ENCODE measurements at regions not wholly inside any gene's neighbourhood (a gene's known extent, or its start where the extent isn't known, plus 50 kb on each side); places are given as distances from the start of the nearest gene placed in this dataset.

- Histone ChIP-seq H3K36me3 (no peaks in the 10 kb centered on the region), H3K27me3 (no peaks in the 10 kb centered on the region), H3K9me3 (no peaks in the 10 kb centered on the region), H3K4me1 (no peaks in the 10 kb centered on the region), H3K4me3 (ENCODE audit: low read depth, low read length) (no peak overlapping the region)
- DNase-seq, result no peak
- no peak for TF ChIP-seq CTCF (IDR thresholded peaks at IDR 0.05; ENCODE audit: low read depth, low read length)
Measured at GRCh38 chr4:35521682-35522081, 722.6 kb downstream of the ARAP2 start.

- no peak for TF ChIP-seq CTCF (IDR thresholded peaks at IDR 0.05; ENCODE audit: low read depth, low read length)
- H3K9me3 ChIP-seq, result no peaks in the 10 kb centered on the region
- no peaks in the 10 kb centered on the region for H3K36me3 ChIP-seq
- H3K27me3 ChIP-seq, result no peaks in the 10 kb centered on the region
- no peak overlapping the region for H3K4me3 ChIP-seq (ENCODE audit: low read depth, low read length)
- no peak for DNase-seq
- no peaks in the 10 kb centered on the region for H3K4me1 ChIP-seq
Measured at GRCh38 chr4:35525192-35525978, 718.9 kb downstream of the ARAP2 start.

- no peak for DNase-seq
- Histone ChIP-seq H3K9me3 (no peaks in the 10 kb centered on the region), H3K4me1 (no peaks in the 10 kb centered on the region), H3K27me3 (no peaks in the 10 kb centered on the region), H3K36me3 (no peaks in the 10 kb centered on the region), H3K4me3 (ENCODE audit: low read depth, low read length) (no peak overlapping the region)
- TF ChIP-seq CTCF (IDR thresholded peaks at IDR 0.05; ENCODE audit: low read depth, low read length), result no peak
Measured at GRCh38 chr4:35526456-35526855, 717.9 kb downstream of the ARAP2 start.

- no peak for DNase-seq
- Histone ChIP-seq H3K4me1 (no peaks in the 10 kb centered on the region), H3K4me3 (ENCODE audit: low read depth, low read length) (no peak overlapping the region), H3K36me3 (no peaks in the 10 kb centered on the region), H3K9me3 (no peaks in the 10 kb centered on the region), H3K27me3 (no peaks in the 10 kb centered on the region)
- no peak for TF ChIP-seq CTCF (IDR thresholded peaks at IDR 0.05; ENCODE audit: low read depth, low read length)
Measured at GRCh38 chr4:35534962-35535361, 709.4 kb downstream of the ARAP2 start.

- Histone ChIP-seq H3K9me3 (no peaks in the 10 kb centered on the region), H3K4me3 (ENCODE audit: low read depth, low read length) (no peak overlapping the region), H3K27me3 (no peaks in the 10 kb centered on the region), H3K36me3 (no peaks in the 10 kb centered on the region), H3K4me1 (no peaks in the 10 kb centered on the region)
- DNase-seq, result no peak
- TF ChIP-seq CTCF (IDR thresholded peaks at IDR 0.05; ENCODE audit: low read depth, low read length), result no peak
Measured at GRCh38 chr4:35538807-35539206, 705.5 kb downstream of the ARAP2 start.

- Histone ChIP-seq H3K9me3 (no peaks in the 10 kb centered on the region), H3K4me1 (no peaks in the 10 kb centered on the region), H3K27me3 (no peaks in the 10 kb centered on the region), H3K4me3 (ENCODE audit: low read depth, low read length) (no peak overlapping the region), H3K36me3 (no peaks in the 10 kb centered on the region)
- DNase-seq, result no peak
- no peak for TF ChIP-seq CTCF (IDR thresholded peaks at IDR 0.05; ENCODE audit: low read depth, low read length)
Measured at GRCh38 chr4:35539404-35540055, 704.8 kb downstream of the ARAP2 start.

All from BE2C (cell line).